PC-3 (cell line): ENCODE measurements at regions not wholly inside any gene's neighbourhood (a gene's known extent, or its start where the extent isn't known, plus 50 kb on each side); places are given as distances from the start of the nearest gene placed in this dataset.

Experiments
- ATAC-seq: fragments of 200-7000 bp; cut with Tn5 transposase; 2 replicates; pipeline ENCODE4 v1.9.1; 2020; ENCODE audit warnings: mild to moderate bottlenecking, moderate library complexity
- BruUV-seq: library from RNA; stranded (reverse); fragments of 400-500 nt; replicated peaks from 2 replicates; lab custom pipeline; 2021; lab: Mats Ljungman, UMichigan
- CTCF ChIA-PET: fragments of 300-600 bp; sonication (Branson Sonifier 250); formaldehyde crosslinking; loops from one replicate; lab custom pipeline; 2022; ENCODE audit warnings: antibody characterized with exemption; lab: Charles Lee
- POLR2A ChIA-PET: fragments of 300-600 bp; sonication (Branson Sonifier 250); formaldehyde crosslinking; loops from one replicate; lab custom pipeline; 2022; ENCODE audit warnings: antibody characterized with exemption; ENCODE audit not compliant: unreplicated experiment; lab: Charles Lee
- DNase-seq: peaks from one replicate; pipeline ENCODE4 v3.0.0-alpha.2; 2015
- H2AFZ ChIP-seq: fragments of 300-600 bp; sonication (generic); 2 replicates; pipeline ENCODE4 v1.6.0; 2016; ENCODE audit warnings: antibody characterized with exemption, low read length
- H3F3A ChIP-seq: fragments of 300-600 bp; sonication (generic); one replicate; pipeline ENCODE4 v1.6.0; 2017; ENCODE audit warnings: antibody characterized with exemption, low read length, control low read depth, mild to moderate bottlenecking; ENCODE audit not compliant: unreplicated experiment
- H3K27ac ChIP-seq: fragments of 300-600 bp; sonication (generic); 2 replicates; pipeline ENCODE4 v1.5.1; 2016; ENCODE audit warnings: mild to moderate bottlenecking, low read length
- H3K27me3 ChIP-seq: fragments of 300-600 bp; sonication (generic); 2 replicates; pipeline ENCODE4 v1.6.1; 2016; ENCODE audit warnings: low read length, mixed read lengths
- H3K36me3 ChIP-seq: fragments of 300-600 bp; sonication (generic); 2 replicates; pipeline ENCODE4 v1.6.1; 2016; ENCODE audit warnings: low read depth, mixed run types, low read length, mixed read lengths
- H3K4me1 ChIP-seq: fragments of 300-600 bp; sonication (generic); 2 replicates; pipeline ENCODE4 v1.5.1; 2016; ENCODE audit warnings: low read length; ENCODE audit not compliant: insufficient read depth
- H3K4me2 ChIP-seq: fragments of 300-600 bp; sonication (generic); 2 replicates; pipeline ENCODE4 v1.6.0; 2016; ENCODE audit warnings: low read length
- H3K4me3 ChIP-seq: fragments of 300-600 bp; sonication (generic); 2 replicates; pipeline ENCODE4 v1.5.1; 2016; ENCODE audit warnings: mild to moderate bottlenecking, low read length, mixed read lengths
- H3K79me2 ChIP-seq: fragments of 300-600 bp; sonication (generic); 2 replicates; pipeline ENCODE4 v1.6.1; 2017; ENCODE audit warnings: low read length, mixed read lengths
- H3K9ac ChIP-seq: fragments of 300-600 bp; sonication (generic); 2 replicates; pipeline ENCODE4 v1.6.0; 2016; ENCODE audit warnings: mild to moderate bottlenecking, low read length
- H3K9me2 ChIP-seq: fragments of 300-600 bp; sonication (generic); replicated peaks from 2 replicates; pipeline ENCODE4 v1.6.1; 2016; ENCODE audit warnings: mixed run types, low read length, mixed read lengths
- H3K9me3 ChIP-seq: fragments of 300-600 bp; sonication (generic); 2 replicates; pipeline ENCODE4 v1.6.1; 2016; ENCODE audit warnings: low read length, mixed read lengths
- H4K20me1 ChIP-seq: fragments of 300-600 bp; sonication (generic); 2 replicates; pipeline ENCODE4 v1.6.1; 2016; ENCODE audit warnings: low read length, mixed read lengths
- EZH2 ChIP-seq: fragments of 300-600 bp; sonication (generic); IDR thresholded peaks from one replicate; pipeline ENCODE4 v1.6.1; 2017; ENCODE audit warnings: antibody characterized with exemption, mild to moderate bottlenecking, low read length; ENCODE audit not compliant: unreplicated experiment
- EZH2phosphoT487 ChIP-seq: fragments of 300-600 bp; sonication (generic); IDR thresholded peaks from 2 replicates; pipeline ENCODE4 v1.6.1; 2018; ENCODE audit warnings: mild to moderate bottlenecking, antibody characterized with exemption, low read length, borderline replicate concordance
- intact Hi-C: fragments of 100-400 bp; cut with micrococcal nuclease; formaldehyde crosslinking; loops from 2 replicates; pipeline ENCODE4 v1.9.0; 2023
- TF ChIP-seq, protein P1 (sequence below): fragments of 300-600 bp; sonication (generic); conservative IDR thresholded peaks from 2 replicates; pipeline ENCODE4 v1.5.1; 2017; ENCODE audit warnings: antibody characterized with exemption, low read depth, mild to moderate bottlenecking, low read length

GRCh38 chrX:3204606-3205005 is 141.8 kb downstream of the MXRA5 start:
- no peak overlapping the region for H3K4me2 ChIP-seq
- no peak overlapping the region for H2AFZ ChIP-seq
- CTCF ChIA-PET: no interaction called here
- no peaks in the 10 kb centered on the region for H3F3A ChIP-seq
- H3K9ac ChIP-seq: no peak overlapping the region
- no peak for DNase-seq
- intact Hi-C loops: no loop called here
- no peaks in the 10 kb centered on the region for H3K36me3 ChIP-seq
- no TSS peak for BruUV-seq
- no peaks in the 10 kb centered on the region for H3K79me2 ChIP-seq
- H3K9me3 ChIP-seq: no peaks in the 10 kb centered on the region
- POLR2A ChIA-PET: no interaction called here
- no peaks in the 10 kb centered on the region for H4K20me1 ChIP-seq
- H3K27me3 ChIP-seq: no peaks in the 10 kb centered on the region
- H3K4me3 ChIP-seq: no peak overlapping the region
- no peak for TF ChIP-seq EZH2phosphoT487
- no peak for TF ChIP-seq EZH2
- H3K4me1 ChIP-seq: no peaks in the 10 kb centered on the region
- no peak overlapping the region for H3K27ac ChIP-seq
- no peaks in the 10 kb centered on the region for H3K9me2 ChIP-seq
- ATAC-seq: no peak

DNA sequence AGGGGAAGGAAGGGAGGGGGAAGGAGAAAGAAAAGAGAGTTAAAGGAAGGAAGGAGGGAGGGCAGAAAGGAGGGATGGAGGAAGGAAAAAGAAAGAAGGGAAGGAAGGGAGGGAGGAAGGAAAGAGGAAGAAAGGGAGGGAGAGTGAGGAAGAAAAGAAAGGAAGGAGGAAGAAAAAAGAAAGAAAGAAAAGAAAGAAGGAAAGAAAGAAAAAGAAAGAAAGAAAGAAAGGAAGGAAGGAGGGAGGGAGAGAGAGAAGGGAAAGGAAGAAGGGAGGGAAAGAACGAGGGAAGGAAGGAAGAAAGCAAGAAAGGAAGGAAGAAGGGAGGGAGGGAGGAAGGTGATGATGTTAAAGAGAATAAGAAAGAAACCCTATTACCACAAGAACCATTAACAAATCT is 150.6 kb downstream of the MXRA5 start:
- ChIA-PET POLR2A (no interaction called here), CTCF (no interaction called here)
- Histone ChIP-seq H3K27me3 (no peaks in the 10 kb centered on the region), H3K79me2 (no peaks in the 10 kb centered on the region), H4K20me1 (no peaks in the 10 kb centered on the region), H2AFZ (no peak overlapping the region), H3K9me2 (no peaks in the 10 kb centered on the region), H3K27ac (no peak overlapping the region), H3K4me1 (no peaks in the 10 kb centered on the region), H3K9me3 (no peaks in the 10 kb centered on the region), H3F3A (no peaks in the 10 kb centered on the region), H3K4me2 (no peak overlapping the region), H3K36me3 (no peaks in the 10 kb centered on the region), H3K4me3 (no peak overlapping the region), H3K9ac (no peak overlapping the region)
- ATAC-seq: no peak
- TF ChIP-seq EZH2phosphoT487 (no peak), EZH2 (no peak)
- TF ChIP-seq, protein P1, sequence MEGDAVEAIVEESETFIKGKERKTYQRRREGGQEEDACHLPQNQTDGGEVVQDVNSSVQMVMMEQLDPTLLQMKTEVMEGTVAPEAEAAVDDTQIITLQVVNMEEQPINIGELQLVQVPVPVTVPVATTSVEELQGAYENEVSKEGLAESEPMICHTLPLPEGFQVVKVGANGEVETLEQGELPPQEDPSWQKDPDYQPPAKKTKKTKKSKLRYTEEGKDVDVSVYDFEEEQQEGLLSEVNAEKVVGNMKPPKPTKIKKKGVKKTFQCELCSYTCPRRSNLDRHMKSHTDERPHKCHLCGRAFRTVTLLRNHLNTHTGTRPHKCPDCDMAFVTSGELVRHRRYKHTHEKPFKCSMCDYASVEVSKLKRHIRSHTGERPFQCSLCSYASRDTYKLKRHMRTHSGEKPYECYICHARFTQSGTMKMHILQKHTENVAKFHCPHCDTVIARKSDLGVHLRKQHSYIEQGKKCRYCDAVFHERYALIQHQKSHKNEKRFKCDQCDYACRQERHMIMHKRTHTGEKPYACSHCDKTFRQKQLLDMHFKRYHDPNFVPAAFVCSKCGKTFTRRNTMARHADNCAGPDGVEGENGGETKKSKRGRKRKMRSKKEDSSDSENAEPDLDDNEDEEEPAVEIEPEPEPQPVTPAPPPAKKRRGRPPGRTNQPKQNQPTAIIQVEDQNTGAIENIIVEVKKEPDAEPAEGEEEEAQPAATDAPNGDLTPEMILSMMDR: no peak
- DNase-seq: no peak
- BruUV-seq: no TSS peak
- intact Hi-C loops: no loop called here

DNA sequence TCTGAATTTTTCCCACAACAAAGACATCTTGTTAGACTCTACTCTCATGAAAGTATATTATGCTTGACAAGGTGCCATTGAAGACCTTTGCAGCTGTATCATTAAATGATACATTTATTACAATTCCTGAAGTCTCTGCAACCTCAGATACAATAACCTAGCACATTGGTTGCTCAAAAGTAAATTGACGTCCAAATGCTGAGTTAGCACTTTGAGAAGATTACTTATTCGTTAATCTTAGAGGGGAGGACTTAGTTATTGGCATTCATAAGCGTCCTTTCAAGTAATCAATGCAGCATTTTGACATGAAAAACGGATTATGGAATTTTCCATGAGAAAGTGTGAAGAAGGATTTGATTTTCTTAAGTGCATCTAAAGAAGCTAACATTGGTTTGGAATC is 151.6 kb downstream of the ARSF start:
- no peak for TF ChIP-seq EZH2phosphoT487
- TF ChIP-seq EZH2: no peak
- TF ChIP-seq, protein P1: no peak
- H3K9ac ChIP-seq: no peak overlapping the region
- H3K27me3 ChIP-seq: no peaks in the 10 kb centered on the region
- no peaks in the 10 kb centered on the region for H3K9me2 ChIP-seq
- no peaks in the 10 kb centered on the region for H3K79me2 ChIP-seq
- ATAC-seq (no peak), DNase-seq (no peak)
- H2AFZ ChIP-seq: no peak overlapping the region
- no peaks in the 10 kb centered on the region for H3K36me3 ChIP-seq
- no TSS peak for BruUV-seq
- H3K27ac ChIP-seq: no peak overlapping the region
- H4K20me1 ChIP-seq: no peaks in the 10 kb centered on the region
- H3K4me2 ChIP-seq: no peak overlapping the region
- H3K9me3 ChIP-seq: no peaks in the 10 kb centered on the region
- H3K4me1 ChIP-seq: no peaks in the 10 kb centered on the region
- POLR2A ChIA-PET: no interaction called here
- intact Hi-C loops: no loop called here
- CTCF ChIA-PET: no interaction called here
- no peaks in the 10 kb centered on the region for H3F3A ChIP-seq
- H3K4me3 ChIP-seq: no peak overlapping the region
